Subcutaneous abdominal adipose tissue (tissue), 5 donors: ENCODE measurements at regions not wholly inside any gene's neighbourhood (a gene's known extent, or its start where the extent isn't known, plus 50 kb on each side); places are given as distances from the start of the nearest gene placed in this dataset.
A peak's percentile ranks its signal among the peaks of the same experiment; 100 is the strongest.
"Not testable (repeated sequence)": the region's sequence is repeated elsewhere in the genome, so short reads cannot be mapped to it uniquely, and the experiment has no call there.

Experiments used
- H3K27ac ChIP-seq: one replicate; pipeline ENCODE4 v1.7.0; 2013; ENCODE audit warnings: low read depth, mild to moderate bottlenecking, inconsistent platforms, low read length, moderate library complexity
- H3K27me3 ChIP-seq, 5 donors: one replicate each; pipeline ENCODE4 v1.7.0; 2013; ENCODE audit warnings: low read length in 5 of 5, inconsistent platforms in 1 of 5; ENCODE audit not compliant: control insufficient read depth in 5 of 5, insufficient read depth in 4 of 5
- H3K36me3 ChIP-seq, 5 donors: one replicate each; pipeline ENCODE4 v1.7.0; 2013; ENCODE audit warnings: low read length in 5 of 5; ENCODE audit not compliant: control insufficient read depth in 5 of 5, insufficient read depth in 5 of 5
- H3K4me1 ChIP-seq, 5 donors: one replicate each; pipeline ENCODE4 v1.7.0; 2013; ENCODE audit warnings: low read length in 5 of 5, mild to moderate bottlenecking in 3 of 5, moderate library complexity in 1 of 5; ENCODE audit not compliant: control insufficient read depth in 5 of 5, insufficient read depth in 5 of 5
- H3K4me3 ChIP-seq, 5 donors: one replicate each; pipeline ENCODE4 v1.7.0; 2013; ENCODE audit warnings: low read length in 5 of 5, low read depth in 1 of 5
- H3K9ac ChIP-seq, 5 donors: one replicate each; pipeline ENCODE4 v1.7.0; 2013; ENCODE audit warnings: low read length in 5 of 5, mild to moderate bottlenecking in 4 of 5, moderate library complexity in 3 of 5
- H3K9me3 ChIP-seq, 5 donors: one replicate each; pipeline ENCODE4 v1.7.0; 2013; ENCODE audit warnings: low read length in 5 of 5; ENCODE audit not compliant: control insufficient read depth in 5 of 5
- donor health status: healthy.
- donor health status: healthy.
- donor health status: healthy.
- donor health status: healthy.
- donor health status: healthy.

DNA sequence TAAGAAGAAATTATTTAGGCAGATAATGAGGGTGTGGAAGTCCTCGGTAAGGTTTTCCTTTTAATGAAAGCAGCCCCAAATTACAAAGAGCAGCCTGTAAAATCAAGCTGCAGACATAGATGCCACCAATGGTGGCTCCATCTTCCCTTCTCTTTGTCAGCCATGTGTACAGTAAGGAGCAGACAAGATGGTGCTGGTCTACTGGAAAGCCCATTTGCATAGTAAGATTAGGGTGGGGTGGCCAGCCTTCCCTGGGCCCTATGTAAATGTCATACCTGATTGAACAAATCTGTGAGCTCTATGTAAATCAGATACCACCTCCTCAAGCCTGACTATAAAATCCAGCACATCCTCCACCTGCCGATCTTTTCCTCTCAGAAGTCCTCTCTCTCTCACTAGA is 154.4 kb upstream of the SERTAD2 start:
- Histone ChIP-seq H3K9me3 (no peaks in the 10 kb centered on the region), H3K27me3 (no peaks in the 10 kb centered on the region), H3K4me1 (peaks cover 0 to 15% (median 0%) of the 10 kb centered on the region in 5 donors), H3K36me3 (no peaks in the 10 kb centered on the region), H3K27ac (no peak overlapping the region), H3K4me3 (no peak overlapping the region), H3K9ac (no peak overlapping the region)

DNA sequence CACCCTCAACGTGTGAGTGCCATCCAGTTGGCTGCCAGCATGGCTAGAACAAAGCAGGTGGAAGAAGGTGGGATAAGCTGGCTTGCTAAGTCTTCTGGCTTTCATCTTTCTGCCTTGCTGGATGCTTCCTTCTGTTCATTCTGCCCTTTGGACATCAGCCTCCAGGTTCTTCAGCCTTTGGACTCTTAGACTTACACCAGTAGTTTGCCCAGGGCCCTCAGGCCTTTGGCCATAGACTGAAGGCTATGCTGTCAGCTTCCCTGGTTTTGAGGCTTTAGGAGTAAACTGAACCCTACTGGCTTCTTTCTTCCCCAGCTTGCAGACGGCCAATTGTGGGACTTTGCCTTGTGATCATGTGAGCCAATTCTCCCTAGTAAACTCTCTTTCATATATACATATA is 155.0 kb upstream of the SERTAD2 start:
- H3K9me3 ChIP-seq = no peaks in the 10 kb centered on the region
- no peak overlapping the region for H3K27ac ChIP-seq
- H3K9ac ChIP-seq = no peak overlapping the region
- H3K36me3 ChIP-seq = no peaks in the 10 kb centered on the region
- no peaks in the 10 kb centered on the region for H3K27me3 ChIP-seq
- H3K4me3 ChIP-seq = no peak overlapping the region
- peaks cover 0 to 15% (median 0%) of the 10 kb centered on the region in 5 donors for H3K4me1 ChIP-seq

DNA sequence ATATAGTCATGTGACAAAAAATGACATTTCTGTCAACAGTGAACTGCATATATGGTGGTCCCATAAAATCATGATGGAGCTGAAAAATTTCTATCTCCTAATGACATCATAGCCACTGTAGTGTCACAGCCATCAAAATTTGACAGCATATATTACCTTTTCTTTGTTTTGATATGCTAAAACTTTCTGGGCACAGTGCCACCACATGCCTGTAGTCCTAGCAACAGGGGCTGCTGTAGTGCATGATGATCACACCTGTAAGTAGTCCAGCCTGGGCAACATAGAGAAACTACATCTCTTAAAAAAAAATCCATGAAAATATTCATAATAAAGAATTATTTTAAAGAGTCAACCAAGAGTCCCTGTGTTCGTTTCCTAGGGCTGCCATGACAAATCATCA is 155.5 kb upstream of the SERTAD2 start:
- H3K27me3 ChIP-seq = no peaks in the 10 kb centered on the region
- H3K36me3 ChIP-seq = no peaks in the 10 kb centered on the region
- no peaks in the 10 kb centered on the region for H3K9me3 ChIP-seq
- no peak overlapping the region for H3K27ac ChIP-seq
- H3K4me3 ChIP-seq = no peak overlapping the region
- peaks cover 0 to 15% (median 0%) of the 10 kb centered on the region in 5 donors for H3K4me1 ChIP-seq
- H3K9ac ChIP-seq = no peak overlapping the region

DNA sequence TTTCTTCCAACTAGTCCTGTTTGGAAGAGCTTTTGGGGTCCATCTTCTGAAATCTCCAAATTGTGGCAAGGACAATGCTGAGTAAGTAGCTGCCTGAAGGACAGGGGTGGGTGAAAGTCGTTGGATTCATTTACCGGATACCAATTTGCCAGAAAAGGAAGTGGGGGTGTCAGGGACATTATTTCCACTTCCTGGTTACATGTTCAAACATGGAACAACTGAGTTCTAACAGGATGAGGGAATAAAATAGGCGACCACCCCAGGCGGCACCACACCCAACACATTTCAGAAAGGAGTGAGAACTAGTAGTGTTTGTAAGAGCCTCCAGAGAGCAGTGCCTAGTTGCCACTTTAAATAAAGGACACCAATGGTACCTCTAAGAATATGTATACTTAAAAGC is 158.6 kb upstream of the SERTAD2 start:
- no peak overlapping the region for H3K4me3 ChIP-seq
- no peak overlapping the region for H3K27ac ChIP-seq
- H3K9ac ChIP-seq = no peak overlapping the region
- H3K36me3 ChIP-seq = no peaks in the 10 kb centered on the region
- H3K4me1 ChIP-seq = peaks cover 0 to 15% (median 0%) of the 10 kb centered on the region in 5 donors
- H3K27me3 ChIP-seq = no peaks in the 10 kb centered on the region
- no peaks in the 10 kb centered on the region for H3K9me3 ChIP-seq

DNA sequence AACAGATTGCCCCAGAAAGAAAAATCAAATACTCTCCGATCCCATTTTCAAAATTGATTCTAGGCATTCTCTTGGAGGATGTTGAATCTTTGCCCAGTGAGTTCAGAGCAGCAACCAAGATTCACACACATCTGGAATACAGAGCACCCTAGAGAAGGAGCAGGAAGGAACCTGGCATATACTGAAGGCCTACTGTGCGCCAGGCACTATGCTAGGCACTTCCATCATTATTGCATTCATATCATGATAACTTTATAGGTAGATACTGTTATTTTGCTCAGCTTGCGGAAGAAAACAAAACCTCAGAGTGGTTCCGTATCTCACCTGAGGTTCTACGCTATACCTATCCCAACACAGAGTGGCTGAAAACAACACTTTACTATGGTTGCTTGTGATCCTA is 160.3 kb upstream of the SERTAD2 start:
- Histone ChIP-seq H3K9me3 (no peaks in the 10 kb centered on the region), H3K36me3 (no peaks in the 10 kb centered on the region), H3K27ac (no peak overlapping the region), H3K4me1 (peaks cover 0 to 17% (median 7%) of the 10 kb centered on the region in 5 donors), H3K27me3 (no peaks in the 10 kb centered on the region), H3K9ac (no peak overlapping the region), H3K4me3 (no peak overlapping the region)

DNA sequence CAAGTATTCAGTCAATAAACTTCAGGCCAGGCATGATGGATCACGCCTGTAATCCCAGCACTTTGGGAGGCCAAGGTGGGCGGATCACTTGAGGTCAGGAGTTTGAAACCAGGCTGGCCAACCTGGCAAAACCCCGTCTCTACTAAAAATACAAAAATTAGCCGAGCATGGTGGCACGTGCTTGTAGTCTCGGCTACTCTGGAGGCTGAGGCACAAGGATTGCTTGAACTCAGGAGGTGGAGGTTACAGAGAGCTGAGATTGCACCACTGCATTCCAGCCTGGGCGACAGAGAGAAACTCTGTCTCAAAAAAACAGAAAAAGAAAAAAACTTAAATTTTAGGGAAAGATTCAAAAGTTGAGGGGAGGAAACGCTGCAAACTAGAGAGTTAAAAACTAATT is 162.8 kb upstream of the SERTAD2 start:
- H3K9ac ChIP-seq, H3K36me3 ChIP-seq, H3K4me3 ChIP-seq, H3K9me3 ChIP-seq, H3K27me3 ChIP-seq, H3K27ac ChIP-seq: not testable (repeated sequence)
- H3K4me1 ChIP-seq = peaks cover 3 to 28% (median 23%) of the 10 kb centered on the region in 5 donors

DNA sequence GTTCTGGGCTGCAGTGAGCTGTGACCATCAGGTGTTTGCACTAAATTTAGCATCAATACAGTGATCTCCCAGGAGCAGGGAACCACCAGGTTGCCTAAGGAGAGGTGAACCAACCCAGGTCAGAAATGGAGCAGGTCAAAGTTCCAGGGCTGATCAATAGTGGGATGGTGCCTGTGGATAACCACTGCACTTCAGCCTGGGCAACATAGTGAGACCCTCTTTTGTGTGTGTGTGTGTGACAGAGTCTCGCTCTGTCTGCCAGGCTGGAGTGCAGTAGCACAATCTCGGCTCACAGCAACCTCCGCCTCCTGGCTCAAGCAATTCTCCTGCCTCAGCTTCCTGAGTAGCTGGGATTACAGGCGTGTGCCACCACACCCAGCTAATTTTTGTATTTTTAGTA is 163.7 kb upstream of the SERTAD2 start:
- Histone ChIP-seq H3K4me3 (no peak overlapping the region), H3K4me1 (peaks cover 3 to 27% (median 21%) of the 10 kb centered on the region in 5 donors), H3K36me3 (no peaks in the 10 kb centered on the region), H3K27ac (no peak overlapping the region), H3K27me3 (no peaks in the 10 kb centered on the region), H3K9ac (no peak overlapping the region), H3K9me3 (no peaks in the 10 kb centered on the region)

DNA sequence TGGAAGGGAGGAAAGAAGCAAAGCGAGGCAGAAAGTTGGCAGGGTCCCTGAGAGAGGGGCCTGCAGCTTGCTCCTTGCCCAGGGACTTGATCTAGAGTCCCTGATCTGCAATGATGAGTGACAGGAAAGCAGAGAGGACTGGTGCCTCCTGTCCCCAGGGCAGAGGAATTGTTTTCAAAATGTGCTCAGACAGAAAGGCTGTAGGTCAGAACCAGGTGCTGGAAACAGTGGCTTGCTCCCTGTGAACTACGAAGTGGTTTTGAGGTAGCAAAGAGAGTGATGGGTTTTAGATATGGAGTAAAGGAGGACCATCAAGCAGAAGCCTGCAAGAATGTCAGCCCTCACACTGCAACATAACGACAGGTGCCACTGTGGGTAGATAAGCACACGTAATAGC is 164.9 kb upstream of the SERTAD2 start:
- Histone ChIP-seq H3K27ac (no peak overlapping the region), H3K9ac (no peak overlapping the region), H3K27me3 (no peaks in the 10 kb centered on the region), H3K4me3 (no peak overlapping the region), H3K4me1 (peaks cover 3 to 27% (median 22%) of the 10 kb centered on the region in 5 donors), H3K36me3 (no peaks in the 10 kb centered on the region), H3K9me3 (no peaks in the 10 kb centered on the region)

DNA sequence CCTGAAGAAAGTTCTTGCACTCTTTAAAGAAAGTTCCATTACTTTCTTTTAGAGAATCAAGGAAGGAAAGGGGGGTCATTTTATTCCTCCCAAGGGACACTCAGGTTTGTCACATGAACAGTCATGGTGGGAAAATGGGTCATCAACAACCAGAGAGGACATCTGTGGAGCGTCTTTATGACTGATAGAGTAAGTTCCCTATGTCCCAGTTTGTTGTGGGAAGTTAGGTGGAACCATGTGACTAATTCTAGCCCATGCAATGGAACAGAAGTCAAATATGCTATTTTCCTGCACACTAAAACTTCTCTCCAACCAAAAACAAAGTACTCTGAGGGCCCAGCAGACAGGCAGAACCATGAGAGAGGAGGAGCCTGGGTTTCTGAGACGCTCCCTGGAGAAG is 165.6 kb upstream of the SERTAD2 start:
- H3K36me3 ChIP-seq = no peaks in the 10 kb centered on the region
- H3K27ac ChIP-seq = peak overlapping the region; percentile 88
- H3K4me1 ChIP-seq = peaks cover 3 to 27% (median 22%) of the 10 kb centered on the region in 5 donors
- no peaks in the 10 kb centered on the region for H3K27me3 ChIP-seq
- H3K9me3 ChIP-seq = no peaks in the 10 kb centered on the region
- peak overlapping the region in 1 of 5 donors; percentile 3 for H3K4me3 ChIP-seq
- peak overlapping the region in 1 of 5 donors; percentile 9 for H3K9ac ChIP-seq

DNA sequence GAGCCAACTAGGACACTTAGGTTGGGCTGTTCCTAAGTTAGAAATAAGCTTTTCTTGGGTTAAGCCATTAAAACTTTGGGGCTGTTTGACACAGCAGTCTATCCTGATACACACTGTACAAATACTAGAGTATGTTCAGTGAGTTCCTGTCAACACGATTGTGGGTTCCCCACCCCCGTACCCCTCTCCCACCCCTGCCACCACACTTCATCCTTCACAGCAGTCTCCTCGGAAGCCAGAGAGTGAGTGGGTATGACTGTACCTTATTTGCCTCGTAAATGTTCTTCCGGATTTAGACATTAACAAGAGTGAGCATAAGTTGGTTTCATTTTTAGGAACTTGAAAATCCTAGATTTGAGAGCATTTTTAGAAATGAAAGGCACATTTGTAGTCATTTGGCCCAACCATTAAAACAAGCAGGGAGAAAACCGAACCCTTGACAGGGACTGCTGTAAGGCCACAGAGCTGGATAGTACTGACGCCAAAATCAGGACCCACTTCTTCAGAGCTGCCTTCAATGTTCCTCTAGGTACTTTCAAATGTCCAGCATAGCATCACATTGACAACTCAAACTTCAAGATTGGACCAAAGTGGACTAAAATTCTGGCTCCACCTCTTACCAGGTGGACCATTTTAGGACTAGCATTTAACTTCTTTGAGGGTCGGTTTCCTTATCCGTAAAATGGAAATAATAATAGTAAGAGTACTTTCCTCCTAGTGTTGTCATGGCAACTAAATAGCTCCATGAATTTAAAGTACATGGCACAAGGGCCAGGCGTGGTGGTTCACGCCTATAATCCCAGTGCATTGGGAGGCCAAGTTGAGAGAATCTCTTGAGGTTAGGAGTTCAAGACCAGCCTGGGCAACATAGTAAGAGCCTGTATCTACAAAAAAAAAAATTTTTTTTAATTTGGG is 166.3 kb upstream of the SERTAD2 start:
- Histone ChIP-seq H3K27ac (peak overlapping the region; percentile 88), H3K9ac (peak overlapping the region in 2 of 5 donors; percentile 9 to 26), H3K27me3 (no peaks in the 10 kb centered on the region), H3K9me3 (no peaks in the 10 kb centered on the region), H3K36me3 (no peaks in the 10 kb centered on the region), H3K4me1 (peaks cover 3 to 27% (median 22%) of the 10 kb centered on the region in 5 donors), H3K4me3 (peak overlapping the region in 1 of 5 donors; percentile 20)
